ENCODE measurements at regions not wholly inside any gene's neighbourhood (a gene's known extent, or its start where the extent isn't known, plus 50 kb on each side); places are given as distances from the start of the nearest gene placed in this dataset.
"Not testable (repeated sequence)": the region's sequence is repeated elsewhere in the genome, so short reads cannot be mapped to it uniquely, and the experiment has no call there.

DNA sequence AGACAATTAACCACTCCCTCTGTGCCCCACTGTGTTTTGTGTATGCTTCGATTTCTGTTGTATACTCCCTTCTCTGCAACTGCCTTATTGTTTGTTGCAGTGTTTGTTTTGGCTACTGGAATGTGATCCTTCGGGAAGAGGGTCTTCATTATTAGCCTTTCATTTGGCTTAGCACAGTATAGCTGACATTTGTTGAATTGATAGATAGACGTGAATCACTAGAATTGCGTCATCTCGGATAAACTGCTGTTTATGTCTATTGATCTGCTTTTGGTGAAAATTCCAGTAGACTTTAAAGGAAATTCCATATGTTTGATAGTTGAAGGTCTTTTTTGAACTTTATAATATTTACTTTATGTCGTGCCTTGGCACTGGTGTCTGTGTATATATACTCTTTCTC is 189.9 kb upstream of the EYA4 start:
- no peak for DNase-seq (ENCODE audit: low read depth in 3 of 3)

DNA sequence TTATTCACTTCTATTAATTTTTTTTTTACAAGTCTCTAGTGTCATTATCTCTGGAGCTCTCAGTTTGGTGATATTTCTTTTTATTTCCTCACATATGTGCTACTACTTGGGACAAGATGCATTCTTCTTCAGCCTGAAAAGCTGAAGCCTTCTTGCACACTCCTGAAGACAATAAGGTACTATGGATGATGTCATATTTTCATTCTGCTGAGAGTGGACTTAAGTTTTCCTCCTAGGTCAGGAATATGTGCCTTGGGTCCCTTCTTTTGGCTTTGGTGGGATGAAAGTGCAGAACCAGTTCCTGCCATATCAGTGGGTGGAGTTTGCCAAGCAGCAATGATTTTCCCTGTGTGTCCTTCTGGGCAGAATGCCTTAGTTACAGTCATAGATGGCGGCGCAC is 188.7 kb upstream of the EYA4 start:
- DNase-seq (ENCODE audit: low read depth in 3 of 3), result no peak

DNA sequence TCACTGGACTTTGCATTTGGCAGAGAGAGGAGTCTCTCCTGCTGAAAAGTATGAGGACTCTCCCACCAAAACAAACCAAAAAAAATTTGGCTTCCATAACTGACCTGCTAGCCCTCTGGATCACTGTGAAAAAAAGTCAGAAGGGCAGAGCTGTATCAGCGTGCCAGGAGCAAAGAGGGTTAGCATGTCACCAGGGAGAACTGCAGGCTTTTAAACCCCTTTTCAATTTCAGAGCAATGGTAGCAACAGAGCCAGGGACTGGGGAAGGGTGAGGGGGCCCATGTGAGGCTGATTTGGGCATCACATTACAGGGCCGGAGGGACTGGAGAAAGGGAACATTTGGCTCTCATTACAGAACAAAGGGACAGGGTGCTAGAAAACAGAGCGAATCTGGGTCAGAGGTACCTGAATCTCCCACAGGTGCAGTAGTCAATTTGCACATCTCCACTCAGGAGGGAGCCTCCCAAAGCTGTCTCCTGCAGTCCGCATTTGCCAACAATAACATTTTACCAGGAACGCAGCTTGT is 185.7 kb upstream of the EYA4 start:
- DNase-seq (ENCODE audit: low read depth in 3 of 3), result no peak

DNA sequence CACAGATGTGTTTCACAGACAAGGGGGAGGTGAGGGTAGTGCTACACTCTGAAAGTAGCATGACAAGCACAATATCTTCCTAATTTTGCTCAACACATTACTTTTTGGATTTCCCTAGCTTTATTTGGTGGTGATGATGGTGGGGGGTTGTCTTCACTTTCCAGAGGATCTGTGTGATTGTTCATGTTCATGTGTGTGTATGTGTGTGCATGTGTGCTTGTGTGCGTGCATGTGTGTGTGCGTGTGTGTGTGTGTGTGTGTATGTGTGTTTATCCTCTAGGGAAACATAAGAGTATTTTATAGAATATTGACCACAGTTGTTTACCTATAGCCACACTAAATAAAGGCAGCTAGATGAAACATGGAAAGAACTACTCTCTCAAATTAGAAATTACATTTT is 183.8 kb upstream of the EYA4 start:
- no peak for DNase-seq (ENCODE audit: low read depth in 3 of 3)

DNA sequence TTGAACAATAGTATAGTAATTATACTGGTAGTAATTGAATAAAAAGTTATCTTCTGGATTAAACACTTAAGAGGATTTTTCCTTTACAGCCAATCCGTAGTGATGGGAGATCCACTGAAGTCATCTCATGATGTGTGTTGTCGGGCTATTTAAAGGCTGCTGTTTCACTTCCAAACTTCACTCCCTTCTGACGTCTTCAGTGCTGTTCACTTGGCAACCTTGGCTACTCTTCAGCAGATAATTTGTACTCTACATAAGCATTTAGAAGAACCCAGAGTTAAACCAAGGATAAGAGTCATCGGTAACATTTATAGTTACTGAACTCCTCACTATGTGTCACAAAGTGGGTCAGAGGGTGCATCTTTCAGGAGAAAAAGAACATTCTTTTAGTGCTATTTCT is 179.1 kb upstream of the EYA4 start:
- DNase-seq (ENCODE audit: low read depth in 3 of 3), result no peak

DNA sequence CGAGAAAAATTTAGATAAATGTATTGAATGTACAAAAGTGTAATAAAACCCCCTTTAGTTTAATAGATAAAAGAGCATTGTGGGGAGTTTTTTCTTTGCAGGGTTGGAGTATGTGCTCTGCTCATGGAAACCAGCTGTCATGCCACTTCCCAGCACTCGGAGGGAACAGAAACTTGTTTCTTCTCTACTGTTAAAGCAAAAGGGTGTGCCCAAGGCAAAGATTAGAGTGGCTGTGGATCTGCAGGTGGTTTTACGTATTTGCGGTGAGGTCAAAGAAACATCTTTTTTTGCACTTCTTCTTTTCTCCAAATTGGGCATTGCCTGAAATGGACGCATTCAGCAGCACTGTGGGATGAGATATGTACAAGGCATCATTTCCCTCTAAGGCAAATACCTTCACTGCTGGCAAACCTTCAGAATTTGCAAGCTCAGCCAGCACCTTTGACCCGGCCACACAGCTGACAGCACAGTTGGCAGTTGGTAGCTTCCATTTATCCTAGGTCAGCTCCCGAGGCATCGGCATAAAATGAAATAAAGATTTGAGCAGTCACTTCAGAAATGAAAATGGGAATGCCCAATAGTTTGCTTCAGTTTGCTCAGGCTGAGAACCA is 178.4 kb upstream of the EYA4 start:
- DNase-seq (ENCODE audit: low read depth in 3 of 3), result no peak

DNA sequence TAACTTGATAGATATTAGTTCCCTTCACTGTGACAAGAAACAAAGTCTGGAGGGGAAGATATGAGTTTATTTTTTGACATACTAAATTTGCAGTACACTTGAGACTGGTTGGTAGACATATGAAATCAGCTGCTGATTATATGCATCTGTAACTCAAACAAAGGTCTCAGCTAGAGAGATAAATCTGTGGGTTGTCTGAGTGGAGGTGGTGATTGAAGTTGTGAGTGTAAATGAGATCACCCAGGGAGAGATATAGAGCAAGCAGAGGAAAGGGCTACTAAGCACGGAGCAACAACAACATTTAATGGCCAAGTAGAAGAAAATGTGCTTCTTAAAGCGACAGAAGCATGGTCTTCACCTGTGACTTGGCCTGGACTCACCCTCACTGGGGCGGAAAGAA is 173.2 kb upstream of the EYA4 start:
- no peak for DNase-seq (ENCODE audit: low read depth in 3 of 3)

DNA sequence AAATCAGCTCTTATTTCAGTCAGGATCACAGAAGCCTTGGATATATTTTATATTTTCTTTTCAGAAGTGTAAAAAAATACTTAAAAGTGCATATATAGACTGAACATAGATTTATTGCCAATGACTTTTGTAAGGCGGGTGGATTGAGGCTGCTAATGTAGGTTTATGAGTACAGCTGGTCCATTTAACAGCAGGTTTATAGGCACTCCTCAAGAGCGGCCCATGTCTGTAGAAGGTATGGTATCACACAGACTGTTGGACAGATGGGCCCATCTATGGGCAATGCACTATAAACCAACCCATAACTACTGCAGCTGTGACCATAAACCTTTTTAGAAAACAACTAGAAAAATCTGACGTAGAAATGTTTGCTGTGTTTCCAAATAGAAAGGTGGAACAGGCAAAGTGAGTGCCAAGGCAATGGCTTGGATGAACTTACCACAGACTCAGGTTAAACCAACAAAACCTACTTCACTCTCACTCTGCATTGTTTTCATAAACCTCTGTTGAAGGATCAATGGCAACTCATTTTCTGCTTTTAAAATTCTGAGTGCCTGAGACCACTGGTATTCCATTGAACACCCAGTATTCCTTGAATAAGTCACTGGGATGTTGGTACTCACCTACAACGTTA is 170.6 kb upstream of the EYA4 start:
- no peak for DNase-seq (ENCODE audit: low read depth in 3 of 3)

DNA sequence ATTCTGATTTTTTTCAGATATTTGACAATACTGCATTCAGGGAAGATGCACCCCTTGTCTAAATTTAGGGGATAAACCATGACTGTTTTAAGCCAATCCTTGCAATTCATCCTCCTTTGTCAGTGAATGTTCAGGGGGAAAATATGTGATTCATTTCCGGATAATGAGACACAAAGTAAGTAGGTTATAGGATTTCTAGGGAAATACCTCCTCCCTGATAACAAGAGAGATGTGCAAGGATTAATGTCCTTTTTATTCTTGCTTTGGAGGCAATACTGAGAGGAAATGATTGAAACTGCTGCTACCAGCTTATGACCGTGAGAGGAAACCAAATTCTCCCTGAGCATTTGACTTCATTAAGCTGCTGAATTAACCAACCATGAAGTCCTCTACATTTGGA is 161.3 kb upstream of the EYA4 start:
- DNase-seq (ENCODE audit: low read depth in 3 of 3), result no peak

DNA sequence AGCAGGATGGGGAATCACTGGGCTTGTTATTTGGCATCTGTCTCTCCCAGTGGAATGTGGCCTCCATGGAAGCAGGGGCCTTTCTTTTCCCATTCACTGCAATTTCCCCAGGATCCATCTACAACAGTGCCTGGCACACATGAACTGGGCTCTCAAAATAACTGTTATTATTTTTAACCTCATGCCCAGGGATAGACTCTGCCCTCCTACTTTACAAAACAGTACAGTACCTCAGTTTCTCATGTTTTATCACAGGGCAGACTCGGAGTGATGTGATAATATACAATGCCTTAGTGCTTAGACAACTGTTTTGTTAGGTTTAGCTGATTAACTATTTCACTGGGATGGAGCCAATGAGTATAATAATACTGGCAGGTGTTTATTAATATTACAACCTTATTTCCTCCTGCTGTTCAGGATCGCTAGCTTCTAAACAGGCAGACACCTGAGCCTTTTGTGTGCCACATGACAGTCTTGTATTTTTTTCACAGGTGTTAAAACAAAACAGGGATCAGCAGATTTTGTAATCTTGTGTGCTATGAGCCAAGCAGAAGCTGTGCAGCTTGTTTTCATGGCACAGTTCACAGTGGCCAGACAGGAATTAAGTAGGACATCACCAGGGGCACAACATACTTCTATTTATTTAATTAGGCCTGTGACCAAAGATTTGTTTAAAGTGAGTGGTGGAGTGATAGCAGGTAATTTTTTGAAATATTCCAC is 157.7 kb upstream of the EYA4 start:
- no peak for DNase-seq (ENCODE audit: low read depth in 3 of 3)

DNA sequence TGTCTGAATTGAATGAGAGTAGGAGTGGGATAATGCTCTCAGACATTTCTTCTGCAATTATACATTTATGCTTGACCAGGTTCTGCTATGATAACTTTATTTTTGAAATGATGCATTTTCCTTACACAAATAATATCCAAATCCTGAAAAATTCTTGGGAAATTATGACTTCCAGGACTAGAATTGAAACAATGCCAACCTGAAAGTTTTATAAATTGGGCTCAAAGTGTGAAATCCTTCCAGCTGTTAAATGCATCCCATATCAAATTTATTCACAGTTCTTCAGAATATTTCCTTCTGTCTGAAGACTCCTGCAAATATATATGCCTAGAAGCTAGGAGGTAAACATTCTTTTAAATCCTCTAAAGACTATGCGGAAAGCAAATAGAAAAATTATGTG is 155.7 kb upstream of the EYA4 start:
- DNase-seq (ENCODE audit: low read depth in 3 of 3), result no peak

DNA sequence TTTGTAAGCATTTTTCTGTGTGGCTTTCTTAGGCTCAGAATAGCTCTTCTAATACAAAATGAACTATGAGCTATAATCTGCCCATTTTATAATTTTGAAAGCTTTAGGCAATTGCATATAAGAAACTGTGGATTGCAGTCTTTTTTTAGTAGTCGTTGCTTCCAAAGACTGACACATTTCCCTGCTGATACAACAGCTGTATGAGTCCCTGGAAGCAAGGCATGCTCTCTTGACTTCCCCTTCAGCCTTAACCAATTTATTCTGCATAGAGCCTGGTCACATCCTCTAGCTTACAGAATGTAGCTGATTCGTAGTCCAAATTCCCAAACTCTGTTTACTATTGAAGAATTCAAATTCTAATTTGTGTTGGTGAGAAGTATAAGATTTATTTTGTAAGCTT is 155.3 kb upstream of the EYA4 start:
- DNase-seq (ENCODE audit: low read depth in 3 of 3), result no peak

DNA sequence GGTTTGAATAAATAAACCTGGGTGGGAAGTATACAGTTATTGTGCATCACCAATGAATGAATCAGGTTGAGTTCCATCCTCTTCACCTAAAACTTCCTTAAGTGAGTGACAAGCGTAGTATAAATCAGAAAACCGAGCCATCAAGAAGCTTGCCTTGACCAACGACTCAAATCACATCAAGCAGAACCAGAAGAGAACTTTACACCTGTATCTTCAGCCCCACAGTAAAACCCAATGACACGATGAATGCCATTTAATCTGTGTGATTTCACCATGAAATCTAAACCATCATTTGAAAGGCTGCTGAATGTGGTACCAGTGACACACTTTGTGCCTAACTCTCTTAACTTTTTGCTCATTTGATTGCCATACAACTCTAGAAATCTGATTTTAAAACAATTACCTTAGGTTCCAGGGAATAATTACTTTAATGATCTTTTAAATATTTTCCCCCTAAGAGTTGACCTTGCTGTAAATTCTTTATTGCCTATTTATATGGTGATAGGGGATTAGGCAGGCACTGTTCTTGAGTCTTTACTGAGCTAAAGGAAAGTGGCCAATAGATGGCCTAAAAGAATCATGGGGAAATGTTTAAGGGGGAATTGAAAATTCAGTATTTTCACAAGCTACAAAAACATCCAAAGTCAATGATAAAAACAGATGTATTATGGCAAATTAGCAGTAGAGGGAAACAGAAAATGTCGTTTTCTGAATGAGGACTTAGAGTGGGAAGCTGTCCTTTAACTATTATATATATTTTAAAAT is 152.0 kb upstream of the EYA4 start:
- no peak for DNase-seq (ENCODE audit: low read depth in 3 of 3)

DNA sequence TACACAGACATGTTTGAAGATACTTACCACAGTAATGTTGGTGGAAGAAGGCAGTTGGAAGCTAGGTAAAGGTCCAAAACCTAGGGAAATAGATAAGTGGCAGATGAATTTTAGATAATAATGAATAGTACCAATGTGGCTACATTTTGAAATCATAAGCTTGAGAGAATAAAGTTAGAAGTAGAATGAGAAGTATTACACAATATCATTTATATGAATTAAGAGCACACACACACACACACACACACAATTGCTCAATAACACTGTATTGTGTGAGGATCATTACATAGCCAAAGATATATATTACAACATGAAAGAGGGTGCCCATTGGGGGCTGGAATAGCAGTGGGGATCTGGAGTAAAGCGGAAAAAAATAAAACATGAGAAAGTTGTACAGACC is 149.0 kb upstream of the EYA4 start:
- no peak for DNase-seq (ENCODE audit: low read depth in 3 of 3)

DNA sequence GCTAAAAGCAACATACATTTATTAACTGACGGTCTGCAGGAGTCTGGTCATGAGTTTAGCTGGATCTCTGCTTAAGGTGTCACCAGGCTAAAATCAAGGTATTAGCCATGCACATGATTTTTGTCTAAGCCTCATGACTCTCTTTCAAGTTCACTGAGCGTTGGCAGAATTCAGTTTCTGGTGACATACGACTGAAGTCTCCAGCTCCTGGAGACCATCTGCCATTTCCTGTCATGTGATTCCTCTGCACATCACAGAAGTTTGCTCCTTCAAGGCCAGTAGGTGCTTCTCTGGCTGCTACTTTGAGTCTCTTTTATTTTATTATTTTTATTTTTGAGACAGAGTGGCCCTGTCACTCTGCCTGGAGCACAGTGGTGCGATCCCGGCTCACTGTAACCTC is 148.4 kb upstream of the EYA4 start:
- no peak for DNase-seq (ENCODE audit: low read depth in 3 of 3)

DNA sequence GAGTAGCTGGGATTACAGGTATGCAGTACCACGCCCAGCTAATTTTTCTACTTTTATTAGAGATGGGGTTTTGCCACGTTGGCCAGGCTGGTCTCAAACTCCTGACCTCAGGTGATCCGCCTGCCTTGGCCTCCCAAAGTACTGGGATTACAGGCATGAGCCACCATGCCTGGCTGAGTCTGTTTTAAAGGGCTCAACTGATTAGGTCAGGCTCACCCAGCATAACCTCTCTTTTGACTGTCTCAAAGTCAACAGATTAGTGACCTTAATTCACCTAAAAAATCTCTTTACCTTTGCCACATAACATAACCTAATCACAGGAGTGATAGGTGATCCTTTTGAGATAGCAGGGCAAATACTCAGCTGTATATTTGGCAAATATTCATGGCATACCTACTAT is 147.9 kb upstream of the EYA4 start:
- not testable (repeated sequence) for DNase-seq (ENCODE audit: low read depth in 3 of 3)

DNA sequence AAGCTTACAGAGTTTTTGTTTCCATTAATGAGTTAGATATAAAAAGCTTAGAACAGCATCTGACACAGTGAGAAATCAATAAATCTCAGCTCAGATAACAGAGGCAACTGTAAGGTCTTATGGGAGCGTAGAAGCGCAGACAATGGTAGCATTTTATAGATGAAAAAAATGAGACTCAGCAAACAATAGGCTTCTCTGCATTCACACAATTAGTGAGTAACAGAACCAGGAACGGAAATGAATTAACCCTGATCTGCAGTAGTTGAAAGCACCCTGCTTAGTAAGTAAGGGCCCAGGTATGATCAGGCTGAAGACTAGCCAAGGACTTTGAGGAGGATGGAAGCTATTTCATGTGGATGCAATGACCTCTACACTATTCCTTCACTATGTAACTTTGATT is 147.2 kb upstream of the EYA4 start:
- no peak for DNase-seq (ENCODE audit: low read depth in 3 of 3)

DNA sequence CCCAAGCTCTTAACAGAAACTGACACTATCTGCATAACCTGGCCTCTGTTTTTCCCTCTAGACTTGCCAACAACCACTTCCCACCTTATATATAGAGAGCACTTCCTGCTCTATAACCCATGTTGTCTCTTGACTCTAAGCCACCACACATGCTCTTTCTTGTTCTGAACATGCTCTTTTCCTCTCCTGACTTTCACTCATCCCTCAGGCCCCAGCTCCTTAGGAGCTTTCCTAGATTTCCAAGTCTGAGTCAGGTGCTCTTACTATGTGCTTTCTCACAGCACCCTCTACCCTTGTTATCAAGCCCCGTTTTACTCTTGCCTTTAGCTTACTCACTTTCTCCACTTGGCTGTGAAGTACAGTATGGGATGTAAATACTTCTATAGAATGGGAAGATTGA is 143.9 kb upstream of the EYA4 start:
- DNase-seq (ENCODE audit: low read depth in 3 of 3), result no peak

DNA sequence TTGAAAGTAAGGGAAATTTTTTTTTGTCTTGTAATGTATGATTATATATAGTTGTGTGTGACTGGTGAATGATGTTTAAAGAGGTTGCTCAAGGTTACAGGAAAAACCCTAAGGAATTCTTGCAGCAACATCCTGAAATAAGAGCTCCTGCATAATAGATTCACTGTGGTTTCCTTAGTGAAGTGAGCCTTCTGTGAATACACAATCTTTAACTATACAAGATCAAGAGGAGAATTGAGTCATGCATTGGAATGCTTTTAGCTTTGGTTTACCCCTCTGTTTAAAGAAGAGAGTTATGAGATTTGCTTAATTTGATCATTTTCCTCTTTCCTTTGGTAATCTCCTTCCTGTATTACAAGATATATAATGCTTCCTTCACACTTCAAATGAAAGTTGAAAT is 141.6 kb upstream of the EYA4 start:
- no peak for DNase-seq (ENCODE audit: low read depth in 3 of 3)

DNA sequence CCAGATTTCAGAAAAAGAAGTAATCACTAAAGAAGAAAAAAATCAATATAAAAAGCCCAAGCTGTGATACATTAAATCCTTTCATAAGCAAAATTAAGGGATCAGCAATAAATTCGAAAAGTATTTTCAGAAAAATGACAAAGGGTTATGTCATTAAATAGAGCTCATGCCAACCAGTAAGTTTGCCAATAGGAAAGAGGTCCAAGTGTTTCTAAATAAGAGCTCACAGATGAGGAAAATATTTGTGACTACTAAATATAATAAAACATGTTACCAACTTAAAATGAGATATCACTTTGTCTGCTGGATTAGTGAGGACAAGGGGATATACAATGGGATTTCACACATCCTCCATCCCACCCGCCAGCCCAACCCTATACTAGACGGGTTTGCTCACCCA is 140.3 kb upstream of the EYA4 start:
- DNase-seq (ENCODE audit: low read depth in 3 of 3), result no peak

DNA sequence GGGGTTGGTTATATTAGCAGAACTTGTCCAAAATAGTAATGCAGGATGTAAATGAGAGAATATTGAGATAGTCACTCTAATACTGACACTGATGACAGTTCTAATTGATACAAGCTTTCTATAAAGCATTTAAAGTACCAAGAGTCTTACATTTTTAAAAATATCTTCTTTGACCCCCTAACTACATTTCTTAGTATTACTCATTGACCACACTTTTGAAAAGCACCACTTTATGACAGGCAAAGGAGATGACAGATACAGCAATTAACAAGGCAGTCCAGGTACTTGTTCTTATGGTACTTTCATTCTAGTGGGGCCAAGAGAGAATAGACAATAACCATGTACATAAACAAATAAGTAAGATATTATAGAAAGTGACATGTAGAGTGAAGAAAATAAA is 139.4 kb upstream of the EYA4 start:
- DNase-seq (ENCODE audit: low read depth in 3 of 3), result no peak

DNA sequence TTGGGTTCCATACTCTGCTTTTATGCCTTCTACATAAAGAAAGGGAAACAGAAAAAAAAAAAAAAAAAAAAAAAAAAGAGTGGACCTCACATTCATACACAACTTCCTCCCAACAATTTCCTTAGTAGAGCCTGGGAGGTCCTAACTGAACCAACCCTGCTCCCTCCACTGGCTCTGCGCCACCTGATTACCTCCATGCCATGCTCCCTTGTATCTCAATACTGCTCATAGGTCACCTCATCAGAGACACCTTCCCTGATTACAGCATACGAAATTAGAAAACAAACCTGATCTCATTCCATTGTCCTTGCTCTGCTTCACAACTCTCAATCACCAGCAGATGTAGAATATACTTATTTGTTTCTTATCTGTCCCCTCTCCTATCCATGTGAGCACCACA is 134.2 kb upstream of the EYA4 start:
- no peak for DNase-seq (ENCODE audit: low read depth in 3 of 3)

DNA sequence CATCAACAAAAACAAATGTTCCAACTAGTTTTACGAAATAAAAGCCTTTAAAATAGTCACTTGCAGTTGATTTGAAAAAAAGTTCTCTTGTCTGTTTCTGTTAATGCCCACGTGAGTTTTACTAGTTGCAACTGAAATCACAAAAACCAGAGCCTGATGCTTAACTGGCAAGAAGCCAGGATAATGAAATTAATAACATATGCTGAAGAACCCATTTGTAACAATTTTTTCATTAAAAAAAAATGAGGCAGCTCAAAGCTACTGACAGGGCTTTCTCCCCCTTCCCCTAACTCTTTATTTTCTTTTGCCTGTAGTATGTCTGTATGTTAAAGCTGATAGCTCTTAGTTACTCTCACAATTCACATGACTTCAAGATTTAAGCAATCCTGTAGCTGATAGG is 132.7 kb upstream of the EYA4 start:
- DNase-seq (ENCODE audit: low read depth in 3 of 3), result no peak
